ENCODE measurements at regions not wholly inside any gene's neighbourhood (a gene's known extent, or its start where the extent isn't known, plus 50 kb on each side); places are given as distances from the start of the nearest gene placed in this dataset.
"Not testable (repeated sequence)": the region's sequence is repeated elsewhere in the genome, so short reads cannot be mapped to it uniquely, and the experiment has no call there.

- DNase-seq = no peak
These were observed 1786.5 kb upstream of the RAG2 start for GRCh38 chr11:38384568-38384967.

- no peak for DNase-seq
These were observed 1767.2 kb upstream of the RAG2 start for GRCh38 chr11:38365274-38365673.

GRCh38 chr11:38356255-38356654 is 1758.2 kb upstream of the RAG2 start:
- no peak for DNase-seq

- no peak for DNase-seq
These were observed 1747.2 kb upstream of the RAG2 start for GRCh38 chr11:38345286-38345685.

- not testable (repeated sequence) for DNase-seq
These were observed 1743.6 kb upstream of the RAG2 start for GRCh38 chr11:38341612-38342011.

- DNase-seq = no peak
These were observed 1741.9 kb upstream of the RAG2 start for GRCh38 chr11:38339835-38340440.

GRCh38 chr11:38338022-38338421 is 1740.0 kb upstream of the RAG2 start:
- not testable (repeated sequence) for DNase-seq

GRCh38 chr11:38332046-38332445 is 1734.0 kb upstream of the RAG2 start:
- no peak for DNase-seq

- DNase-seq = no peak
These were observed 1732.5 kb upstream of the RAG2 start for GRCh38 chr11:38330578-38330977.

- DNase-seq = no peak
These were observed 1726.1 kb upstream of the RAG2 start for GRCh38 chr11:38323961-38324761.

GRCh38 chr11:38315151-38315550 is 1717.1 kb upstream of the RAG2 start:
- DNase-seq = no peak

GRCh38 chr11:38307455-38307854 is 1709.4 kb upstream of the RAG2 start:
- no peak for DNase-seq

- peak; percentile 15 for DNase-seq
These were observed 1707.6 kb upstream of the RAG2 start for GRCh38 chr11:38305682-38306081.

- peak; percentile 14 for DNase-seq
These were observed 1706.9 kb upstream of the RAG2 start for GRCh38 chr11:38304926-38305325.

GRCh38 chr11:38302564-38302963 is 1704.5 kb upstream of the RAG2 start:
- no peak for DNase-seq

- no peak for DNase-seq
These were observed 1702.5 kb upstream of the RAG2 start for GRCh38 chr11:38300570-38300969.

GRCh38 chr11:38296211-38296776 is 1698.3 kb upstream of the RAG2 start:
- DNase-seq = no peak

GRCh38 chr11:38282718-38283117 is 1684.7 kb upstream of the RAG2 start:
- no peak for DNase-seq

GRCh38 chr11:38278457-38279141 is 1680.6 kb upstream of the RAG2 start:
- no peak for DNase-seq

GRCh38 chr11:38274031-38274430 is 1676.0 kb upstream of the RAG2 start:
- DNase-seq = peak; percentile 18

- no peak for DNase-seq
These were observed 1674.3 kb upstream of the RAG2 start for GRCh38 chr11:38272376-38272775.

- no peak for DNase-seq
These were observed 1668.7 kb upstream of the RAG2 start for GRCh38 chr11:38266691-38267090.

GRCh38 chr11:38256436-38256835 is 1658.4 kb upstream of the RAG2 start:
- DNase-seq = no peak

GRCh38 chr11:38254913-38255312 is 1656.9 kb upstream of the RAG2 start:
- DNase-seq = peak; percentile 59

All from NCI-H446 treated with DMSO at 0.1 percent for 48 hours (cell line).